ENCODE measurements at regions not wholly inside any gene's neighbourhood (a gene's known extent, or its start where the extent isn't known, plus 50 kb on each side); places are given as distances from the start of the nearest gene placed in this dataset.
"Not testable (repeated sequence)": the region's sequence is repeated elsewhere in the genome, so short reads cannot be mapped to it uniquely, and the experiment has no call there.

- Histone ChIP-seq H4K20me1 (ENCODE audit: insufficient read depth, low read length) (no peaks in the 10 kb centered on the region), H2AFZ (ENCODE audit: low read depth, low read length) (no peak overlapping the region), H3K27ac (ENCODE audit: low read length) (no peak overlapping the region), H3K79me2 (ENCODE audit: insufficient read depth, low read length) (no peaks in the 10 kb centered on the region), H3K4me2 (ENCODE audit: insufficient read depth, low read length) (no peak overlapping the region), H3K4me1 (ENCODE audit: insufficient read depth, low read length) (no peaks in the 10 kb centered on the region), H3K9ac (ENCODE audit: low read depth, low read length) (no peak overlapping the region), H3K9me3 (ENCODE audit: insufficient read depth, low read length, severe bottlenecking) (peaks cover 6% of the 10 kb centered on the region), H3K36me3 (ENCODE audit: insufficient read depth, low read length) (no peaks in the 10 kb centered on the region), H3K4me3 (ENCODE audit: low read depth in 1 of 2, low read length in 2 of 2) (no peak overlapping the region), H3K27me3 (ENCODE audit: insufficient read depth, low read length, poor library complexity) (no peaks in the 10 kb centered on the region)
- no peak for TF ChIP-seq EZH2 (IDR thresholded peaks at IDR 0.05; ENCODE audit: borderline replicate concordance, low read depth, low read length, severe bottlenecking)
- TF ChIP-seq, protein P1, sequence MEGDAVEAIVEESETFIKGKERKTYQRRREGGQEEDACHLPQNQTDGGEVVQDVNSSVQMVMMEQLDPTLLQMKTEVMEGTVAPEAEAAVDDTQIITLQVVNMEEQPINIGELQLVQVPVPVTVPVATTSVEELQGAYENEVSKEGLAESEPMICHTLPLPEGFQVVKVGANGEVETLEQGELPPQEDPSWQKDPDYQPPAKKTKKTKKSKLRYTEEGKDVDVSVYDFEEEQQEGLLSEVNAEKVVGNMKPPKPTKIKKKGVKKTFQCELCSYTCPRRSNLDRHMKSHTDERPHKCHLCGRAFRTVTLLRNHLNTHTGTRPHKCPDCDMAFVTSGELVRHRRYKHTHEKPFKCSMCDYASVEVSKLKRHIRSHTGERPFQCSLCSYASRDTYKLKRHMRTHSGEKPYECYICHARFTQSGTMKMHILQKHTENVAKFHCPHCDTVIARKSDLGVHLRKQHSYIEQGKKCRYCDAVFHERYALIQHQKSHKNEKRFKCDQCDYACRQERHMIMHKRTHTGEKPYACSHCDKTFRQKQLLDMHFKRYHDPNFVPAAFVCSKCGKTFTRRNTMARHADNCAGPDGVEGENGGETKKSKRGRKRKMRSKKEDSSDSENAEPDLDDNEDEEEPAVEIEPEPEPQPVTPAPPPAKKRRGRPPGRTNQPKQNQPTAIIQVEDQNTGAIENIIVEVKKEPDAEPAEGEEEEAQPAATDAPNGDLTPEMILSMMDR (IDR thresholded peaks at IDR 0.05; ENCODE audit: borderline replicate concordance, extremely low read depth, low read length, poor library complexity, severe bottlenecking), result no peak
- ATAC-seq (ENCODE audit: insufficient read depth, low read depth), result no peak
- DNase-seq, result no peak
Measured at GRCh38 chr11:93041682-93042081, 72.2 kb downstream of the MTNR1B start.

DNA sequence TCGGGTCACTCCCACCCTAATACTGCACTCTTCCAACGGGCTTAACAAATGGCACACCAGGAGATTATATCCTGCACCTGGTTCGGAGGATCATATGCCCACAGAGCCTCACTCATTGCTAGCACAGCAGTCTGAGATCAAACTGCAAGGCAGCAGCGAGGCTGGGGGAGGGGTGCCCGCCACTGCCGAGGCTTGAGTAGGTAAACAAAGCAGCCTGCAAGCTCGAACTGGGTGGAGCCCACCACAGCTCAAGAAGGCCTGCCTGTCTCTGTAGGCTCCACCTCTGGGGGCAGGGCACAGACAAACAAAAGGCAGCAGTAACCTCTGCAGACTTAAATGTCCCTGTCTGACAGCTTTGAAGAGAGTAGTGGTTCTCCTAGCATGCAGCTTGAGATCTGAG, 73.7 kb downstream of the MTNR1B start:
- H3K9ac ChIP-seq (ENCODE audit: low read depth, low read length); H3K4me2 ChIP-seq (ENCODE audit: insufficient read depth, low read length); ATAC-seq (ENCODE audit: insufficient read depth, low read depth); H3K4me3 ChIP-seq (ENCODE audit: low read depth in 1 of 2, low read length in 2 of 2); H3K4me1 ChIP-seq (ENCODE audit: insufficient read depth, low read length); H3K79me2 ChIP-seq (ENCODE audit: insufficient read depth, low read length); H4K20me1 ChIP-seq (ENCODE audit: insufficient read depth, low read length); DNase-seq; H2AFZ ChIP-seq (ENCODE audit: low read depth, low read length); H3K27me3 ChIP-seq (ENCODE audit: insufficient read depth, low read length, poor library complexity); H3K9me3 ChIP-seq (ENCODE audit: insufficient read depth, low read length, severe bottlenecking); H3K36me3 ChIP-seq (ENCODE audit: insufficient read depth, low read length); H3K27ac ChIP-seq (ENCODE audit: low read length): not testable (repeated sequence)

GRCh38 chr11:93049740-93050139, 80.3 kb downstream of the MTNR1B start:
- H3K9me3 ChIP-seq (ENCODE audit: insufficient read depth, low read length, severe bottlenecking), result no peaks in the 10 kb centered on the region
- DNase-seq (no peak), ATAC-seq (ENCODE audit: insufficient read depth, low read depth) (no peak)
- H3K27me3 ChIP-seq (ENCODE audit: insufficient read depth, low read length, poor library complexity), result no peaks in the 10 kb centered on the region
- no peaks in the 10 kb centered on the region for H3K36me3 ChIP-seq (ENCODE audit: insufficient read depth, low read length)
- H3K79me2 ChIP-seq (ENCODE audit: insufficient read depth, low read length), result no peaks in the 10 kb centered on the region
- no peaks in the 10 kb centered on the region for H4K20me1 ChIP-seq (ENCODE audit: insufficient read depth, low read length)
- H3K4me3 ChIP-seq (ENCODE audit: low read depth in 1 of 2, low read length in 2 of 2), result no peak overlapping the region
- TF ChIP-seq, protein P1 (IDR thresholded peaks at IDR 0.05; ENCODE audit: borderline replicate concordance, extremely low read depth, low read length, poor library complexity, severe bottlenecking), result no peak
- no peak for TF ChIP-seq EZH2 (IDR thresholded peaks at IDR 0.05; ENCODE audit: borderline replicate concordance, low read depth, low read length, severe bottlenecking)
- H3K9ac ChIP-seq (ENCODE audit: low read depth, low read length), result no peak overlapping the region
- no peak overlapping the region for H2AFZ ChIP-seq (ENCODE audit: low read depth, low read length)
- no peak overlapping the region for H3K27ac ChIP-seq (ENCODE audit: low read length)
- no peak overlapping the region for H3K4me2 ChIP-seq (ENCODE audit: insufficient read depth, low read length)
- H3K4me1 ChIP-seq (ENCODE audit: insufficient read depth, low read length), result no peaks in the 10 kb centered on the region

DNA sequence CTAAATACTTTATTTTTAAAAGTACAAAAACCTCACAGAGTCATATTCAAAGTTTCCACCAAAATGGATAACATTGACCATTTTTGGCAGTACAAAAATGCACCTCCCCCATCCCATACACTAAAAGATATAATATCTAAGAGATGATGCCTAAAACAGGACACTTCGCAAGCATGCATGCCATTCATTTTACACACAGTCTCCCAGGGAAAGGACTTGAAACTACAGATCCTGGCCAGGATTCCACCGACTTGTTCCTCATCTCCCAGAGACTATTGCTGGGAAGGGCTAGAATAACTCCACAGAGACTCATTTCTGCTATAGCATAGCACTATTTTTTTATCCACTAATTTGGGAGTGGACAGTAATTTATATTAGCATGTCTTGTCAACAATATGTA, 81.7 kb downstream of the MTNR1B start:
- H3K4me1 ChIP-seq (ENCODE audit: insufficient read depth, low read length), result no peaks in the 10 kb centered on the region
- no peaks in the 10 kb centered on the region for H3K79me2 ChIP-seq (ENCODE audit: insufficient read depth, low read length)
- H3K4me2 ChIP-seq (ENCODE audit: insufficient read depth, low read length), result no peak overlapping the region
- no peaks in the 10 kb centered on the region for H3K27me3 ChIP-seq (ENCODE audit: insufficient read depth, low read length, poor library complexity)
- no peak for DNase-seq
- H4K20me1 ChIP-seq (ENCODE audit: insufficient read depth, low read length), result no peaks in the 10 kb centered on the region
- no peak overlapping the region for H2AFZ ChIP-seq (ENCODE audit: low read depth, low read length)
- no peaks in the 10 kb centered on the region for H3K36me3 ChIP-seq (ENCODE audit: insufficient read depth, low read length)
- no peaks in the 10 kb centered on the region for H3K9me3 ChIP-seq (ENCODE audit: insufficient read depth, low read length, severe bottlenecking)
- TF ChIP-seq, protein P1 (IDR thresholded peaks at IDR 0.05; ENCODE audit: borderline replicate concordance, extremely low read depth, low read length, poor library complexity, severe bottlenecking), result no peak
- no peak for TF ChIP-seq EZH2 (IDR thresholded peaks at IDR 0.05; ENCODE audit: borderline replicate concordance, low read depth, low read length, severe bottlenecking)
- H3K4me3 ChIP-seq (ENCODE audit: low read depth in 1 of 2, low read length in 2 of 2), result no peak overlapping the region
- no peak for ATAC-seq (ENCODE audit: insufficient read depth, low read depth)
- H3K27ac ChIP-seq (ENCODE audit: low read length), result no peak overlapping the region
- H3K9ac ChIP-seq (ENCODE audit: low read depth, low read length), result no peak overlapping the region

Data from DND-41 (cell line).